Osteoblast (primary cell): ENCODE measurements at regions not wholly inside any gene's neighbourhood (a gene's known extent, or its start where the extent isn't known, plus 50 kb on each side); places are given as distances from the start of the nearest gene placed in this dataset.

Experiments
- DNase-seq: peaks from one replicate; pipeline ENCODE4 v3.0.0; 2011; ENCODE audit warnings: low spot score, mixed read lengths; ENCODE audit not compliant: insufficient read length; ENCODE audit errors: missing footprints
- H2AFZ ChIP-seq: 2 replicates; pipeline ENCODE4 v1.6.0; 2011; ENCODE audit warnings: mild to moderate bottlenecking, low read length
- H3K27ac ChIP-seq: 2 replicates; pipeline ENCODE4 v1.5.1; 2011; ENCODE audit warnings: mild to moderate bottlenecking, low read depth, low read length, moderate library complexity
- H3K27me3 ChIP-seq: 2 replicates; pipeline ENCODE4 v1.6.0; 2012; ENCODE audit warnings: mild to moderate bottlenecking, control low read depth, inconsistent platforms, low read length, moderate library complexity; ENCODE audit not compliant: insufficient read depth
- H3K36me3 ChIP-seq: 2 replicates; pipeline ENCODE4 v1.5.1; 2011; ENCODE audit warnings: mild to moderate bottlenecking, low read length, control low read depth, moderate library complexity; ENCODE audit not compliant: insufficient read depth
- H3K4me1 ChIP-seq: 2 replicates; pipeline ENCODE4 v1.5.1; 2011; ENCODE audit warnings: mild to moderate bottlenecking, low read length, control low read depth, moderate library complexity; ENCODE audit not compliant: insufficient read depth
- H3K4me2 ChIP-seq: 2 replicates; pipeline ENCODE4 v1.6.0; 2011; ENCODE audit warnings: mild to moderate bottlenecking, low read length; ENCODE audit not compliant: insufficient read depth
- H3K4me3 ChIP-seq: fragments of 200-600 bp; sonication (generic); 3 replicates; pipeline ENCODE4 v1.5.1; 2012; ENCODE audit warnings: mild to moderate bottlenecking, low read length, inconsistent platforms; ENCODE audit not compliant: insufficient read depth
- H3K79me2 ChIP-seq: 2 replicates; pipeline ENCODE4 v1.6.0; 2012; ENCODE audit warnings: mild to moderate bottlenecking, low read length, control low read depth, inconsistent platforms; ENCODE audit not compliant: insufficient read depth
- H3K9me3 ChIP-seq: 2 replicates; pipeline ENCODE4 v1.5.1; 2011; ENCODE audit warnings: low read depth, low read length, control low read depth
- H4K20me1 ChIP-seq: 2 replicates; pipeline ENCODE4 v1.6.0; 2012; ENCODE audit warnings: mild to moderate bottlenecking, low read length, control low read depth; ENCODE audit not compliant: insufficient read depth
- CTCF ChIP-seq: IDR thresholded peaks from 2 replicates; pipeline ENCODE4 v1.5.1; 2011; ENCODE audit warnings: mild to moderate bottlenecking, low read depth, low read length, moderate library complexity; ENCODE audit errors: extremely low read depth

GRCh38 chr9:129402931-129403778 lies 217.7 kb downstream of the C9orf50 start:
- TF ChIP-seq CTCF, result no peak
- Histone ChIP-seq H3K79me2 (no peaks in the 10 kb centered on the region), H3K4me1 (no peaks in the 10 kb centered on the region), H3K4me3 (no peak overlapping the region), H3K36me3 (no peaks in the 10 kb centered on the region), H4K20me1 (no peaks in the 10 kb centered on the region), H2AFZ (no peak overlapping the region), H3K9me3 (no peaks in the 10 kb centered on the region), H3K27me3 (no peaks in the 10 kb centered on the region), H3K27ac (no peak overlapping the region), H3K4me2 (no peak overlapping the region)
- DNase-seq, result peak; percentile 70

DNA sequence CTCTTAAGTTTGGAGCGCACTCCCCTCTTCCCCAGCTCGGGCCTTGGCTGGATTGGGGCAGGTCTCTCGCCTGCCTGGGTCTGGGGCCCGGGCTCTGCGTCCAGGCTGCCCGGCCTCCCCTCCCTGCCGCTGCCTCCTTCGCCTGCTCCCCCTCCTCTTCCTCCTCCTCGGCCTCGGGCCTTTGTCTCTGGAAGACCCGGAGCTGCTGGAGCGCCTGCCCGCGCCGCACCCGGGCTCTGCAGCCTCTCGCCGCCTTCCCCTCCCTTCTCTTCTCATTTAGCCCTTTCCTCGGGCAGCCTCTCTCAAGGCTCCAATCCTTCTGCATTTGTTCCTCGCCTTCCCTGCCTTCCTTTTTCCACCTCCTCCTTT lies 218.5 kb downstream of the C9orf50 start:
- H3K4me1 ChIP-seq, result no peaks in the 10 kb centered on the region
- no peak overlapping the region for H3K27ac ChIP-seq
- no peaks in the 10 kb centered on the region for H3K9me3 ChIP-seq
- no peak for TF ChIP-seq CTCF
- H3K4me2 ChIP-seq, result no peak overlapping the region
- no peaks in the 10 kb centered on the region for H3K36me3 ChIP-seq
- H4K20me1 ChIP-seq, result no peaks in the 10 kb centered on the region
- H3K79me2 ChIP-seq, result no peaks in the 10 kb centered on the region
- no peak overlapping the region for H3K4me3 ChIP-seq
- peak; percentile 78 for DNase-seq
- no peak overlapping the region for H2AFZ ChIP-seq
- H3K27me3 ChIP-seq, result no peaks in the 10 kb centered on the region

GRCh38 chr9:129401623-129402370 lies 219.1 kb downstream of the C9orf50 start:
- Histone ChIP-seq H3K9me3 (no peaks in the 10 kb centered on the region), H3K79me2 (no peaks in the 10 kb centered on the region), H3K4me1 (no peaks in the 10 kb centered on the region), H3K27me3 (no peaks in the 10 kb centered on the region), H3K27ac (no peak overlapping the region), H2AFZ (no peak overlapping the region), H3K36me3 (no peaks in the 10 kb centered on the region), H3K4me2 (no peak overlapping the region), H3K4me3 (no peak overlapping the region), H4K20me1 (no peaks in the 10 kb centered on the region)
- no peak for TF ChIP-seq CTCF
- DNase-seq, result peak; percentile 58

DNA sequence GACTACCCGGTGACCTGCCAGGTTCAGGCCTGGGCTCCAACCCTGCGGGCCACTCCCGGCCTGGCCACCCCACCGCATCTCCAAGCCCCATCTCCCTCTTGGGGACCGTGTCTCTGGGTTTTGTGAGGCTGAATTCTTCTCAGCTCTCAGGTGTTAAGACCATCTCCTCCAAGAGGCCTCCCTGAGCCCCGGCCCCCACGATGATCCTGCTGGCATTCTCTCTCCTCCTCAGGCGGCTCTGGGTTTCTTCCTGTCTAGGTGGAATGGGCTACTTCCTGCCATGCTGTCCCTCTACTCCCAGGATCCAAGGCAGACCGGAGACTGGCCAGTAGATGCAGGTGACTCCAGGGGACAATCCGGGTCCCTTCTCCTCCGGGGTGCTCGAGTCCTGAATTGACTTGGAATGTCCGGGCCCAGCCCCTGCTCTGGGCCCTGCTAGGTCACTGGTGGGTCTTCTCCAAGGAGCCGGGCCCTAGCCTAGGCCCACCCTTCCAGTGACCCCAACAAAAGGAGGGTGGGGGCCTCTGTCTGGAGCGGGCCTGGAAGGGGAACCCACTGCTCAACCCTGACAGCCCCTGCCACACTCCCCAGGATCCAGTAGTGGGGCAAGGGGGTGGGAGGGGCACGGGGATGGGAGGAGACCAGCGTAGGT lies 219.8 kb downstream of the C9orf50 start:
- no peak overlapping the region for H3K4me3 ChIP-seq
- H3K79me2 ChIP-seq, result no peaks in the 10 kb centered on the region
- peaks cover 4% of the 10 kb centered on the region for H3K27me3 ChIP-seq
- H3K9me3 ChIP-seq, result no peaks in the 10 kb centered on the region
- DNase-seq, result peak; percentile 77
- H3K27ac ChIP-seq, result no peak overlapping the region
- no peak overlapping the region for H3K4me2 ChIP-seq
- no peaks in the 10 kb centered on the region for H3K36me3 ChIP-seq
- H3K4me1 ChIP-seq, result no peaks in the 10 kb centered on the region
- no peak overlapping the region for H2AFZ ChIP-seq
- no peaks in the 10 kb centered on the region for H4K20me1 ChIP-seq
- TF ChIP-seq CTCF, result no peak
